NB4 (cell line): ENCODE measurements at regions not wholly inside any gene's neighbourhood (a gene's known extent, or its start where the extent isn't known, plus 50 kb on each side); places are given as distances from the start of the nearest gene placed in this dataset.

Source experiments
- DNase-seq: peaks from one replicate; pipeline ENCODE4 v3.0.0; 2010; ENCODE audit warnings: low read depth
- H3K4me3 ChIP-seq: one replicate; pipeline ENCODE4 v1.5.1; 2011; ENCODE audit warnings: mild to moderate bottlenecking, low read depth, low read length, moderate library complexity
- MYC ChIP-seq: IDR thresholded peaks from 2 replicates; pipeline ENCODE4 v1.6.1; 2011; ENCODE audit warnings: low read depth, low read length
- POLR2A ChIP-seq: IDR thresholded peaks from 2 replicates; pipeline ENCODE4 v1.6.1; 2011; ENCODE audit warnings: mild to moderate bottlenecking; ENCODE audit not compliant: insufficient read length; ENCODE audit errors: extremely low read depth
- TF ChIP-seq, protein P1 (sequence below): IDR thresholded peaks from 2 replicates; pipeline ENCODE4 v1.6.1; 2011; ENCODE audit warnings: low read depth, low read length
- TF ChIP-seq, protein P2 (sequence below): IDR thresholded peaks from one replicate; pipeline ENCODE4 v1.5.1; 2012; ENCODE audit warnings: low read depth, low read length

DNA sequence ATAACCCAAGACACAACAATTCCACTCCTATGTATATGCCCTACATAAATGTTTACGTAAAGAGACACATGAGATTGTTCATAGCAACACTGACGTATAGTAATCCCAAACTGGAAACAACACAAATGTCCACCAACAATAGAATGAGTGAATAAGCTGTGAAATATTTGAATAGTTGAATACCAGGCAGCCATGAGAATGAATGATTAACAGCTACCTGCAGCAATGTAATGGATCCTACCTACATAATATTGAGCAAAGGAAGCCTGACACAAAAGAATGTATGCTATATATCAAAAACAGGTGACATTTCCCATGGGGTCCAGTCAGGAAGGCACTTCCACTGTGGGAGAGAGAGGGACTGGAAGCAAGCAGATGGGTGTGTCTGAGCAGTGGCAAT lies 92.8 kb upstream of the LINC01488 start:
- TF ChIP-seq, protein P1, sequence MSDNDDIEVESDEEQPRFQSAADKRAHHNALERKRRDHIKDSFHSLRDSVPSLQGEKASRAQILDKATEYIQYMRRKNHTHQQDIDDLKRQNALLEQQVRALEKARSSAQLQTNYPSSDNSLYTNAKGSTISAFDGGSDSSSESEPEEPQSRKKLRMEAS, result no peak
- TF ChIP-seq, protein P2, sequence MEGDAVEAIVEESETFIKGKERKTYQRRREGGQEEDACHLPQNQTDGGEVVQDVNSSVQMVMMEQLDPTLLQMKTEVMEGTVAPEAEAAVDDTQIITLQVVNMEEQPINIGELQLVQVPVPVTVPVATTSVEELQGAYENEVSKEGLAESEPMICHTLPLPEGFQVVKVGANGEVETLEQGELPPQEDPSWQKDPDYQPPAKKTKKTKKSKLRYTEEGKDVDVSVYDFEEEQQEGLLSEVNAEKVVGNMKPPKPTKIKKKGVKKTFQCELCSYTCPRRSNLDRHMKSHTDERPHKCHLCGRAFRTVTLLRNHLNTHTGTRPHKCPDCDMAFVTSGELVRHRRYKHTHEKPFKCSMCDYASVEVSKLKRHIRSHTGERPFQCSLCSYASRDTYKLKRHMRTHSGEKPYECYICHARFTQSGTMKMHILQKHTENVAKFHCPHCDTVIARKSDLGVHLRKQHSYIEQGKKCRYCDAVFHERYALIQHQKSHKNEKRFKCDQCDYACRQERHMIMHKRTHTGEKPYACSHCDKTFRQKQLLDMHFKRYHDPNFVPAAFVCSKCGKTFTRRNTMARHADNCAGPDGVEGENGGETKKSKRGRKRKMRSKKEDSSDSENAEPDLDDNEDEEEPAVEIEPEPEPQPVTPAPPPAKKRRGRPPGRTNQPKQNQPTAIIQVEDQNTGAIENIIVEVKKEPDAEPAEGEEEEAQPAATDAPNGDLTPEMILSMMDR, result no peak
- TF ChIP-seq MYC (no peak), POLR2A (no peak)
- no peak for DNase-seq
- no peak overlapping the region for H3K4me3 ChIP-seq

DNA sequence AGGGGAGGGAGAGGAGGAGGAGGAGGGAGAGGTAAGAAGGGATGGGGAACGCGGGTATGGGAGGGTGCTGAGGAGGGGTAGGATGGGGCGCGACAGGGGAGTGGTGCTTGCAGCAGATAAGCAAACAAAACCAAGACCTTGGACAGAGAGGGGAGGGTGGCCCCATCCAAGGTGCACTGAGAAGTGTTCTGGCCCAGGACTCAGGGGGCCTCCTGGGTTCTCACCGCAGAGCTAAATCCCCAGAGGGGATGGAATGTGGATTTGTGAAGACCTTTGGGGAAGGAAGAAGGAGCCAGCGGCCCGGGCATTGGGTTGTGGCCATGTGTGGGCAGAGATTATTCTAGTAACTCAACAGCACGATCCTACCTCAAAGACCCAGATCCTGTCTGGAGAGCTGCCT lies 90.9 kb upstream of the LINC01488 start:
- TF ChIP-seq, protein P1, result no peak
- TF ChIP-seq, protein P2, result no peak
- TF ChIP-seq POLR2A, result no peak
- no peak overlapping the region for H3K4me3 ChIP-seq
- no peak for DNase-seq

DNA sequence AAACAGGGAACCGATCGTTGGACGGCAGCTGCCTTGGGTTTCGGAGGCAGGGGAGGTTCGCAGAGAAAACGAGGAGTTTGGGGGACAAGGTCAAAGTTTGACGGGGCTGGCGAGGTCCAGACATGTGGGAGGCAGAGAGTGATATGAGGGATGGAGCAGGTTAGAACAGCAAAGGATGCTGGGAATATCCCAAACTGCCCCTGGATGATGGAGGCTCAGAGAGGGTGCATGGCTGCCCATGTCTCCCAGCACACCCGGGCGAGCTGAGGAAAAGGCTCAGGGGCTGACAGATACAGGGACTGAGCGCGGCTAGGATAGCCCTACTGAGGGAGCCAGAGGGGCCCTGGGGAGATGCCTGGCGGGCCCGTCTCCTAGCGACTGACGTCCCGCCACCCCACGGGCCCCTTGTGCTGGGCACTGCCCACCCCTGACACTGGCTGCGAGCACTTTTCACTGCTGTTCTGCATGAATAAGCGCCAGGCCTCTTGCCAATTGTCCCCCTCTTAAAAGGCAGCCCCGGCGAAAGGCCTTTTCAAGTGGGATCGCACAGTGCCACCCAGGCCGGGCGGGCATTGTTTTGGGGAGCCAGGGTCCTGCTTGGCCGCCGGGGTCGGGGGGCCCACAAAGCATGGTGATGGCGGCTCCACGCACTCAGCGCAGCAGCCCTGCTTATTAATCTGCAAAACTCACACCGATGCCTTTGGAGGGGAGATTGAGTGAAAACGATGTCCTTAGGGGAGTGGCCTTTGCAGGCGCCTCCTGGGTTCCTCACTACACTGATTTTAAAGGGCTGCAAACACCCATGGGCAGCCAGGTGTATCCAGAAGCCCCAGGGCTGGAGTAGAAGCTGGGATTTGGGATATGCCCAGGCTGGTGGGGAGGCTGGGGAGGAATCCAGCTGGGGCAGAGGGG lies 90.0 kb upstream of the LINC01488 start:
- H3K4me3 ChIP-seq, result no peak overlapping the region
- TF ChIP-seq, protein P2, result no peak
- TF ChIP-seq POLR2A (no peak), MYC (no peak)
- TF ChIP-seq, protein P1, result no peak
- no peak for DNase-seq

DNA sequence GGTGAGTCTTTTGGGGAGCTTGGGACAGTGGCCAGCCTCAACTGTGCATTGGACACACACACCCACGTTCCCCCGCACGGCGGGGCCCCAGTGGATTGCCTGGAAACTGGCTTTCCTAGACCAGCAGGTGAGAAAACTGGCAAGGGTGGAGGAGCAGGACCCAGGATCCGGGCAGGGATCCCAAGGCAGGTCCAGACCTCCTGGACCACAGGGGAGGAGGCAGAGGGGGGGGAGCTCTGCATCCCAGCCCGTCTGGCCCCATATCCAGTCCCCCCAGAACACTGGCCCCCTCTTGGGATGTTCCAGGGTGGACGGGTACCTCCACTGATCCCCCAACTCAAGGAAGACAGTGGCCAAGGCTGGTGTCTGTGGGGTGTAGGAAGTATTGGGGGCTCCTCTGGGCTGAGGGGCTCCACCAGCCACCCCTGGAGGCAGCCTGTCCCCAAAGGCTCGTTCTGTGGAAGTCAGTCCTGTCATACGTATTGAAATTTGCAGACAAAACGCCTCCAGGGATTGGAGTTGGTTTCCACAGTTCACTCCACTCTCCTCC lies 89.3 kb upstream of the LINC01488 start:
- DNase-seq, result no peak
- H3K4me3 ChIP-seq, result no peak overlapping the region
- TF ChIP-seq, protein P1, result no peak
- TF ChIP-seq, protein P2, result no peak
- TF ChIP-seq MYC, result no peak
- TF ChIP-seq POLR2A, result no peak

DNA sequence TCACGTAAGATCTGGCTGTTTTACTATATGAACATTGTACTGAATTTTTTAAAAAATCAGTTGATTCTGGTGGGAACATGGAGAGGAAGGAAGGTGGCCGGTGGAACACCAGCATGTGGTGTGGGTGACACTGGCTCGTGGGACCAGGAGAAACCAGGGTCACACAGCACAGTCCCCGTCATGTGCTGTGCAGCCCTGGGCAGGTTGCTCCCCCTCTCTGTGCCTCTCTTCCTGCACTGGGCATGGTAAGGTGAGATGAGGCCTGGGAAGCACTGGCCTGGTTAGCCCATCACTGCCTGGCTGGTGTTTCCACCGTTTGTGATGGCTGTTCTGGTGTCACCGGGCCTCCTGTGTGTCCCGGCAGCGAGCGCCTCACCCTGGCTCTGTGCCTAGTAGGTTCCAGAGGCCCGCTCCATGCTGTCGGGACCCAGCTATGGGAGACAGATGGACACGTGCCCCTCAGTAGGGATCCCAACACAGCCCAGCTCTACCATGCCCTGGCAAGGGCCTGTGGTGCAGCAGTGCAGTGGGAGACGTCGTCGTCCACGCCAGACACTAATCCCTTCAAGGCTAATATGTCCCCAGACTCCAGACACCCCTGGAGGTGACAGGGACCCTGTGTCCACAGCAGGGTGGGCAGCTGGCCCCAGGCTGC lies 88.2 kb upstream of the LINC01488 start:
- H3K4me3 ChIP-seq, result no peak overlapping the region
- no peak for DNase-seq
- TF ChIP-seq, protein P1, result no peak
- TF ChIP-seq MYC (no peak), POLR2A (no peak)
- TF ChIP-seq, protein P2, result no peak
